ENCODE measurements at regions not wholly inside any gene's neighbourhood (a gene's known extent, or its start where the extent isn't known, plus 50 kb on each side); places are given as distances from the start of the nearest gene placed in this dataset.

DNA sequence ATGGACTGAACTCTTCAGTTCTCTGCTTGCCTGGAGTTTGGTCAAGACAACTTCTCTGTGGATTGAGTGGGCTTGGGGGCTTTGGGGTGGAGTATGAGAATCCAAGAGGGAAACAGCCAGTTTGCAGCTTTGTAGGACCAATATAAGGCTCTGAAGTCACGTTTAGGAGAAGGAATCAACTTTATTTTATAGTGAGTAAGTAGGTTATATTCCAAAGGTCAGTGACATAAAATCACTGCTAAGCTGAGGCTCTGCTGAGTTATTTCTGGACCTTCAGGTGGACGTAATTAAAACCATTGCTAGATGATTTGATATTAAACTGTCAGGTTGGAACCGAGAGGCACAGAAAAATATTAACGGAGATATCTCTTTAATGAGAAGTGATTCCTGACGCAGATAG is 514.4 kb downstream of the DMAC1 start:
- Histone ChIP-seq H3K36me3 (ENCODE audit: insufficient read depth) (no peaks in the 10 kb centered on the region), H3K27ac (ENCODE audit: low read depth) (no peak overlapping the region), H3K4me3 (ENCODE audit: low read depth, low read length) (no peak overlapping the region), H3K4me1 (ENCODE audit: insufficient read depth) (no peaks in the 10 kb centered on the region)
- 30% methylated on average over 5 of the region's 5 CpGs for WGBS
- no peak for DNase-seq (ENCODE audit: extremely low spot score)

DNA sequence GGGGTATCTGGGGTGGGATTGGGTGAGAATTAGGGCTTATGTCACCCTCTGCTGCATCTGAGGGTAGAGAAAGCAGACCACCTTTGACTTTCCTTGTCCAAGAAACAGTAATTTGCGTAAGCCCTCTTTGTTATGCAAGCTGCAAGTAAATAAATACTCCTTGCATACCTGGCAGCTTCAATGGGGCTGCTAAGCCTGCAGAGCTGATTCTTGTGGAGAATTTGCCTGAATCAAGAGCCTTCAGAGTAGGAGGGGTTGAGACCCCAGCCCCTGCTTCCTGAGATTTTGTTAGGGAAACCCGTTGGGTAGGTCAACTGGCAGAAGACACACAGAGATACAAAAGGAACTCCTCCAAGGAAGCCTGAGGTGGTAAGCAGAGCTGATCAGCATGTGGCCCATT is 515.1 kb downstream of the DMAC1 start:
- Histone ChIP-seq H3K4me3 (ENCODE audit: low read depth, low read length) (no peak overlapping the region), H3K27ac (ENCODE audit: low read depth) (no peak overlapping the region), H3K36me3 (ENCODE audit: insufficient read depth) (no peaks in the 10 kb centered on the region), H3K4me1 (ENCODE audit: insufficient read depth) (no peaks in the 10 kb centered on the region)
- WGBS, result 28% methylated on average over 2 of the region's 2 CpGs
- no peak for DNase-seq (ENCODE audit: extremely low spot score)

DNA sequence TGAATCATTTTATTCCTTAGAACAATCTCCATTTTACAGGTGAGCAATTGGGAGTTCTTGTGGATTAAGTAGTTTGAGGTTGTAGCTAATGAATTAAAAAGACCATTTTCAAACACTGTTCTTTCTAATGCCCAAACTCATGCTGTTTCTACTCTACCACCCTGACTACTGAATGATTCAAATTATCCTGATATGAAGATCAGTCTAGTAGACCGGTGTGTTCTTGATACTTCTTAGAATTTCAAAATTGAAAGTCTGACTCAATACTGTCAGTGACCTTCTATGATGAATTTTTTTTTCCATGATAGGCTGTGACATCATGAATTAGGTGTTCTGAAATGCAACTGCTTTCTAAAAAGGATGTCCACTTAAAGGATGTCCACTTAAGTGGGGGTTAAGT is 515.5 kb downstream of the DMAC1 start:
- Histone ChIP-seq H3K4me1 (ENCODE audit: insufficient read depth) (no peaks in the 10 kb centered on the region), H3K36me3 (ENCODE audit: insufficient read depth) (no peaks in the 10 kb centered on the region), H3K27ac (ENCODE audit: low read depth) (no peak overlapping the region), H3K4me3 (ENCODE audit: low read depth, low read length) (no peak overlapping the region)
- 94% methylated on average over 1 of the region's 1 CpG for WGBS
- DNase-seq (ENCODE audit: extremely low spot score), result no peak

DNA sequence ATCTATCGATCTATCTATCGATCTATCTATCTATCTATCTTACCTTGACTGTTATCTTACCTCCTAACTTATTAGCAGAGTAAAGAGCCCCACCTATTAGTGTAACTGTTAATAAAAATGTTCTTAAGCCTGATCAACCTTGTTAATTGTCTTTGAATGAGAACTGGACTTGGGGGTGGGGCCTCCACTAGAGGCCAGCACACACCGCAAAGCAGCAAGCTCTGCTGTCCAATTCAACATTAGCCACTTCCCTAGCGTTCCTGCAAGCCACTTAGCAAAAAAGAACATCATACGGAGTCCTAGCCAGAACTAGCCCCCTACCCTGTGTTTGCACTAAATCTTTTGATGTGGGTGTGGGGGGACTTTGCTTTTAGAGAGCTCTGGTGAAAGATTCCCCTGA is 515.8 kb downstream of the KDM4C start:
- Histone ChIP-seq H3K4me1 (ENCODE audit: insufficient read depth) (no peaks in the 10 kb centered on the region), H3K4me3 (ENCODE audit: low read depth, low read length) (no peak overlapping the region), H3K36me3 (ENCODE audit: insufficient read depth) (no peaks in the 10 kb centered on the region), H3K27ac (ENCODE audit: low read depth) (no peak overlapping the region)
- DNase-seq (ENCODE audit: extremely low spot score), result no peak
- WGBS, result 56% methylated on average over 5 of the region's 5 CpGs

DNA sequence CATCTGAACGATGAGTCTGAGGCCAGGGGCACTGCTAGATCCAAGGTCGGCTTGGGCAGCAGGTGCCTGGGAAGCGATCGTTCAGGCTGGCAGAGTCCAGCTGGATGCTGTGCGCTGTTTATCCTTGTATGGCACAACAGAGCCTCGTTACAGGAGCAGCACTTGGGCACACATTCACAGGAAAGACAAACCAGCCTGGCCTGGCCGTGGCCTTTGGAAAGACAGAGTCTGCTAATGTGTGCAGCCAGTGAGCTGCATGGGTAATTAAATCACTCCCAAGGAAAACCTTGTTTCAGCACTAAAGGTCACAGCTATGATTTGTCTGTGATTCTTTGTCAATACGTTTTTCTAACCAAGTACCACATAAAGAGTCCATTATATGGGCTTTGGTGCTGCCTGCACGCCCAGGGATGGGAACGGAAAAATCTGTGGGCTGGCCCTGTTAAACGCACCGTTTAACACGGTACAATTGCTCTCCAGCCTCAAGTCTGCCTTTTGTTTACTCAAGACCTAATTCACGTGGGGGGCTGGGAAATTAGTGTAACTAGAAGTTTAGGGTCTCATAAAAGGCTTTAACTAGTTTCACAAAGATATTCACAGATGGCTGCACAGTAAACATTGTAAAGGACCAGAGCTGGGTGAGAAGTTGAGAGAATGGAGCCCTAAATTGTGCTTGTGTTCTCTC is 509.3 kb downstream of the KDM4C start:
- Histone ChIP-seq H3K4me3 (ENCODE audit: low read depth, low read length) (no peak overlapping the region), H3K4me1 (ENCODE audit: insufficient read depth) (no peaks in the 10 kb centered on the region), H3K36me3 (ENCODE audit: insufficient read depth) (no peaks in the 10 kb centered on the region), H3K27ac (ENCODE audit: low read depth) (no peak overlapping the region)
- 64% methylated on average over 14 of the region's 14 CpGs for WGBS
- peak; percentile 25 for DNase-seq (ENCODE audit: extremely low spot score)

DNA sequence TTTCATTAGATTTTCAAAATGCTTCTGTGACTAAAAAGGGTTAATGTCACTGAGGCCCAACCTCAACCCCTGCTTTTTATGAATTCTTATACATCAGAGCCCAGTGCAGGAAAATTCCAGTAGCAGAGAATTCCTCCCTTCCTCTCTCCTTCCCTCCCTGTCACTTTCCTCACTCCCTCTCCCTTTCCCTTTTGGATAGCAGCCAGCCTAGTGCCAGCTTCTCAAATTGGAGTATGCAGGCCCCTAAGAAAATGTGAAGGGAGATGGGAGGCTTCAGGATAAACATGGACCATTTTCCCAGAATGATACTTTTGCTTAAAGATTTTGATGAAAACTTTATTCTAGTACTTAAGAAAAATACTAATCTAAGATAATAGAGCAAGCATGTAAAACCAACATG is 507.4 kb downstream of the KDM4C start:
- H3K4me3 ChIP-seq (ENCODE audit: low read depth, low read length), result no peak overlapping the region
- no peak overlapping the region for H3K27ac ChIP-seq (ENCODE audit: low read depth)
- H3K36me3 ChIP-seq (ENCODE audit: insufficient read depth), result no peaks in the 10 kb centered on the region
- H3K4me1 ChIP-seq (ENCODE audit: insufficient read depth), result no peaks in the 10 kb centered on the region
- DNase-seq (ENCODE audit: extremely low spot score), result no peak

DNA sequence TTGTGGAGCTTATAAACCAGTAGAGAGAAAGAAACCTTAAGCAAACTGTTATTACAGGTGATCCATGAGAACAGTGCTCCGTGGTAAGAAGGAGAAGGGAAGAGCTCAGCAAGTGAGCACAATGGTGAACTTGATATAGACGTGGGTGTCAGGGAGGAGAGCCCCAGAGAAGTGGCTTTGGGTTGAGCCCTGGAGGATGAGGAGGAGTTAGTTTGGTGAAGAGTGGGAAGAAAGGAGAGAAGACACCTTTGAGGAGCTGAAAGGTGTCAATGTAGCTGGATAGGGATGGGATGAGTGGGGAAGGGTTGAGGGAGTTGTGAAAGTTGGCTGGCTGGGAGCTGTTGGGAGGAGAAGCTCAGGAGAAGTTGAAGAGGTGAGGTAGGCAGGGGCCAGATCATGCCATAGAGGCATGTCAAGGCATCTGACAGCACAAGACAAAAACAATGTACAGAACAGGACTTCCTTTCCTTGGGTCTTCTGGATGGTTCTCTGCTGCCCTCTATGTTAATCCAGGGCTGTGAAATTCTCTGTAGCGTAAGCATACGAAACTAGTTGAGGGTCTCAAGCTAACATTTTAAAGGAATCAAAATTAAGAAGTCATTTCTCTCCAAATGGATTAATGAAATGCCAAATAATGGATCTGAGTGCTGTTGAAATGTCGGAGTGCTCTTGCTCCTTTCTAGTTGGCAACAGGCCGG is 501.9 kb downstream of the KDM4C start:
- no peak overlapping the region for H3K4me3 ChIP-seq (ENCODE audit: low read depth, low read length)
- no peak overlapping the region for H3K27ac ChIP-seq (ENCODE audit: low read depth)
- no peak for DNase-seq (ENCODE audit: extremely low spot score)
- no peaks in the 10 kb centered on the region for H3K4me1 ChIP-seq (ENCODE audit: insufficient read depth)
- WGBS, result 89% methylated on average over 6 of the region's 6 CpGs
- H3K36me3 ChIP-seq (ENCODE audit: insufficient read depth), result no peaks in the 10 kb centered on the region

DNA sequence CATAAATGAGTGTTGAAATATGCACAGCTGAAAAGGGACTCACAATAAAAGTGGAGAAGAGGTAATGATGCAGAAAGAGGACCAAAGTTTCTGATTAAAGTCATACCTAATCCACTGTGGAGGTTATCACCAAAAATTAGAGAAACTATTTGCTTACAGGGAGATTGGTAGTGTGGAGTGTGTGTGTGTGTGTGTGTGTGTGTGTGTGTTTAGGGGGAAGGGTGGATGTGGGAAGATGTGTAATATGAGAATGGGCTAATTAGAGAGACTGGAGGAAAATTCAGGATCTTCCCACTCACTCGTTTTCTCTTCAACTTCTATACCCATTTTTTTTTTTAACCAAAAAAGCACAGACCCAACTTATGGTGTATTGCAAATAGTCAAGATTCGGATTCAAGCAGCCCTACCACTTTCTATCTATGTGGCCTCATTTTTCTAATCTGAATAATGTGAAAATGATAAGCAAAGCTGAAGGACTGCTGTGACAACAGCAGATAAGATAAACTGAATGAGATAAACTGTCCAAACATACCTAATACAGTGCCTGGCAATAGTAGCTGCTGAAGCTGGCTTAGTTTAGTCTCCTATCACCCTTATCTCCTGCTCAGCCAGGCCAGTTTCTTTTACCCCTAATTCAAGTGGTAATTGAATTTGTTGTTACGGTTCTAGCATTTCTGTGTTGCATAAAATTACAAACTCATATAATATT is 501.1 kb downstream of the KDM4C start:
- DNase-seq (ENCODE audit: extremely low spot score), result no peak
- Histone ChIP-seq H3K36me3 (ENCODE audit: insufficient read depth) (no peaks in the 10 kb centered on the region), H3K27ac (ENCODE audit: low read depth) (no peak overlapping the region), H3K4me3 (ENCODE audit: low read depth, low read length) (no peak overlapping the region), H3K4me1 (ENCODE audit: insufficient read depth) (no peaks in the 10 kb centered on the region)
- WGBS, result 56% methylated on average over 3 of the region's 3 CpGs

DNA sequence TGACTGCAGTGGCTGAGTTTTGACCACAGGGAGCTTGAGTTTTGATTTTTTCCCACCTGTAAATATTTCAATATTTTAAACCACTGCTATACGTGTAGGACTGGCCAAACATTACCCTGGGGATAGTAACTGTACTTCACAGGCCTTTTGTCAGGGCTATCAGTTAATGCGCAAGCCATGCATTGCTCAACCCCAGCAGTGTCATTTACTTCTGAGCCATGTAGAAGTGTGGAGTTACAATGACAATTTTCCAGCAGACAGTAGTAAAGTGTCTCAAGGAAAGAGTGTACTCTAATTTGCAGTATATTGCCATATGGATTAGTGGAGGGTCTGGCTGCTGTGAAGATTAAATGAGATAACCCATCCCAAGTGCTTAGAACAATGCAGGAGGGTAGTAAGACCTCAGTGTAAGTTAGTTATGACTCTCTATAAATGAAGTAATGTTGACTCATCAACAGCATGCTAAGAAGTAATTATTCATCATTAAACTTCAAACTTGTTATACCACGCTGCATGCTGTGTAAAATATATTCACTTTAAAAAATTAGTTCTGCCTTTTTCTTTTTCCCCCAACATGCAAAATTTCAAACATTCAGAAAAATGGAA is 489.2 kb downstream of the KDM4C start:
- H3K36me3 ChIP-seq (ENCODE audit: insufficient read depth), result no peaks in the 10 kb centered on the region
- H3K4me3 ChIP-seq (ENCODE audit: low read depth, low read length), result no peak overlapping the region
- H3K4me1 ChIP-seq (ENCODE audit: insufficient read depth), result no peaks in the 10 kb centered on the region
- no peak for DNase-seq (ENCODE audit: extremely low spot score)
- WGBS, result 89% methylated on average over 3 of the region's 3 CpGs
- H3K27ac ChIP-seq (ENCODE audit: low read depth), result no peak overlapping the region

DNA sequence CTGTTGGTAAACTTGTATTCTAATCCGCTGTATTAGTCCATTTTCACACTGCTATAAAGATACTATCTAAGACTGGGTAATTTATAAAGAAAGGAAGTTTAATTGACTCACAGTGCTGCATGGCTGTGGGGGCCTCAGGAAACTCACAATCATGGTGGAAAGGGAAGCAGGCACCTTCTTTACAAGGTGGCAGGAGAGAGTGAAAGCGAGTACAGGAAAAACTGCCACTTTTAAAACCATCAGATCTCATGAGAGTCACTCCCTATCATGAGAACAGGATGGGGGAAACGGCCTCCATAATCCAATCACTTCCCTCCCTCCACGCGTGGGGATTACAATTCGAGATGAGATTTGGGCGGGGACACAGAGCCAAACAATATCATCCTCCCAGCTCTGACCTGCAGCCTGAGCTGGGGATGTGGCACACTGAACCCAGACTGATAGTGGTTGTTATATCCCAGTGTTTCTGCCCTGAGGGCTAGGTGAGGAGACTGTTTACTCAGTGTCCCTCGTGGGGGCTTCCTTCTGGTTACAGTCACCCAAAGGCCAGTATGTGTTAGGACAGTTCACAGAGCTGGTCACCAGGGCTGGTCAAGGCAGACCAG is 488.3 kb downstream of the KDM4C start:
- 69% methylated on average over 8 of the region's 8 CpGs for WGBS
- no peak overlapping the region for H3K27ac ChIP-seq (ENCODE audit: low read depth)
- no peaks in the 10 kb centered on the region for H3K4me1 ChIP-seq (ENCODE audit: insufficient read depth)
- no peak for DNase-seq (ENCODE audit: extremely low spot score)
- no peak overlapping the region for H3K4me3 ChIP-seq (ENCODE audit: low read depth, low read length)
- no peaks in the 10 kb centered on the region for H3K36me3 ChIP-seq (ENCODE audit: insufficient read depth)

DNA sequence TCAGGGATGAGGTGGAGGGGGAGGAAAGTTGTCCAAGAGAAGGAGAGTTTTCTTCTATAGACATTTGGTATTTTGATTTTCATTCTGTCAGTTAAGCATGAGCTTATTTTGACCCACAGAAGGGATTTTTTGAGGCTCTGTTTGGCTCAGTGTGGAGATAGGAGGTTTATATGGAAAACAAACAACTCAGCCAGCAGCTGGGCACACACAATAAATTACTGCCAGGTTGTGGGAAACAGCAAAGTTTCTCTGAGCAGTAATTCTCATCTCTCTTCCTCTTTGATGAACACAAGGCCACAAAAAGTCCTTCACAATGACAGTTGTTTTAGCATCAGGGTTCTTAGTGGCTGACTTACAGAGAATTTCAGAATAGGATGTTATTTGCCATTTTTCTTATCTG is 486.1 kb downstream of the KDM4C start:
- H3K36me3 ChIP-seq (ENCODE audit: insufficient read depth), result no peaks in the 10 kb centered on the region
- DNase-seq (ENCODE audit: extremely low spot score), result no peak
- H3K27ac ChIP-seq (ENCODE audit: low read depth), result no peak overlapping the region
- no peak overlapping the region for H3K4me3 ChIP-seq (ENCODE audit: low read depth, low read length)
- H3K4me1 ChIP-seq (ENCODE audit: insufficient read depth), result no peaks in the 10 kb centered on the region

DNA sequence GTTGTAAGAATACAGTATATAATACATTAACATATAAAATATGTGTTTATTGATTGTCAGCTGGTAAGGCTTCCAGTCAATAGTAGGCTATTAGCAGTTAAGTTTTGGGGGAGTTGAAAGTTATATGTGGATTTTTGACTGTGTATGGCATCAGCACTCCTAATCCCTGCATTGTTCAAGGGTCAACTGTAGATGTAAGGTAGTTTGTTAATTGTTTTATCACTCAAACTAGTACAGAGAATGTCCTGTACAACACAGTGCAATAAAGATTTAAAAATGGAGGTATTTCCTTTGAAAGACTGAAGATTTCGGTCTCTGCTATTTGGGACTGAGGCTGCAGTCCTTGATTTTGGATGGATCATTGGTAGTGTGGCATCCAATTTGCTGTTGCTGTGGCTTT is 484.4 kb downstream of the KDM4C start:
- Histone ChIP-seq H3K4me3 (ENCODE audit: low read depth, low read length) (no peak overlapping the region), H3K36me3 (ENCODE audit: insufficient read depth) (no peaks in the 10 kb centered on the region), H3K4me1 (ENCODE audit: insufficient read depth) (no peaks in the 10 kb centered on the region), H3K27ac (ENCODE audit: low read depth) (no peak overlapping the region)
- no peak for DNase-seq (ENCODE audit: extremely low spot score)
- 94% methylated on average over 1 of the region's 1 CpG for WGBS

DNA sequence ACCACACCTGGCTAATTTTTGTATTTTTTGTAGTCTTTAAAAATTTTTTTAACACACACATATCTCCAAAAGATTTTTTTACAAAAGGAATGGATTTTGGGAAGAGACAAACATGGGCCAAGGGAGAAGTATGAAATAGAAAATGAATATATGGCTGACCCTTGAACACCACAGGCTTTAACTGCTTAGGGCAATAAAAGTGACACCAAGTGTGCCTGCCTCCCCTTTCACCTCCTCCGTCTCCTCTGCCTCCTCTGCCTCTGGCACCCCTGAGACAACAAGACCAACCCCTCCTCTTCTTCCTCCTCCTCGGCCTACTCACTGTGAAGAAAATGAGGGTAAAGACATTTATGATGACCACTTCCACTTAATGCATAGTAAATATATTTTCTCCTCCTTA is 483.9 kb downstream of the KDM4C start:
- WGBS, result 96% methylated on average over 2 of the region's 2 CpGs
- H3K27ac ChIP-seq (ENCODE audit: low read depth), result no peak overlapping the region
- H3K36me3 ChIP-seq (ENCODE audit: insufficient read depth), result no peaks in the 10 kb centered on the region
- DNase-seq (ENCODE audit: extremely low spot score), result no peak
- no peaks in the 10 kb centered on the region for H3K4me1 ChIP-seq (ENCODE audit: insufficient read depth)
- H3K4me3 ChIP-seq (ENCODE audit: low read depth, low read length), result no peak overlapping the region
